Islet precursor cell (in vitro differentiated cells): ENCODE measurements at regions not wholly inside any gene's neighbourhood (a gene's known extent, or its start where the extent isn't known, plus 50 kb on each side); places are given as distances from the start of the nearest gene placed in this dataset.

Experiments used
- DNase-seq: peaks from one replicate; pipeline ENCODE4 v3.0.0-alpha.2; 2018

DNA sequence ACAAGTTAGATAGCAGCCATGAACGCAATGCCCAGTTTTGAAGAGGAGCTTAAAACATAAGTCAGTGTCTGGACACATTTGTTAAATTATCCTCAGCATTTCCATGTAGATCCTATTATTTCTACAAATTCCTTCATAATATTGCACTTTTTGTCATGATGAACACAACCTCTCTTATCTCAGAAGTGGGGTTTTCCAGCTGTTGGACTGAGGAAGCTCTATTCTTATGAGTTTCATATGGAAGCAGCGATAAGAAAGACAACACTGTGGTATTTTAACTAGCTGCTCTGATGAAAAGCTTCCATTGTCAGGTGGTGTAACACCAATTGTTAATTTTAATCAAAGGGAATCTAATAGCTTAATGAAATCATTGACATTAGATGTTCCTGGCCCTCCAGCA lies 308.7 kb downstream of the GBA3 start:
- no peak for DNase-seq

DNA sequence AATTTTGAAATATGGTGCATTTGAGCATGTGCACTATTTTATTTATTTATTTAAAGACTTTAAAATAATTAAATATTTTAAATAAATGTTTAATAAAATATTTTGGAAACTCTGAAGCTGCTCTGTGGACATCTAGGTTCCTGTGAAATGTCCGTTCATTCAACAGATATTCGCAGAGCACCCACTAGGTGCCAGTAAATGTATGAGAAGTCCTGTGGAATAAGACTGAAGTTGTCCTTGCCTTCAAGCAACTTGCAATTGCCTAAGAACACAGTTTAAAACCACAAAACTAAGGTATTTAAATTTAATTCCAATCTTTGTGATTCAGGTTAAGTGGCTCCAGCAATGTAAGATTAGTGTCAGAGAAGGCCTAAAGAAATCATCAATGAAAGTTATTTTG lies 306.7 kb downstream of the GBA3 start:
- no peak for DNase-seq

DNA sequence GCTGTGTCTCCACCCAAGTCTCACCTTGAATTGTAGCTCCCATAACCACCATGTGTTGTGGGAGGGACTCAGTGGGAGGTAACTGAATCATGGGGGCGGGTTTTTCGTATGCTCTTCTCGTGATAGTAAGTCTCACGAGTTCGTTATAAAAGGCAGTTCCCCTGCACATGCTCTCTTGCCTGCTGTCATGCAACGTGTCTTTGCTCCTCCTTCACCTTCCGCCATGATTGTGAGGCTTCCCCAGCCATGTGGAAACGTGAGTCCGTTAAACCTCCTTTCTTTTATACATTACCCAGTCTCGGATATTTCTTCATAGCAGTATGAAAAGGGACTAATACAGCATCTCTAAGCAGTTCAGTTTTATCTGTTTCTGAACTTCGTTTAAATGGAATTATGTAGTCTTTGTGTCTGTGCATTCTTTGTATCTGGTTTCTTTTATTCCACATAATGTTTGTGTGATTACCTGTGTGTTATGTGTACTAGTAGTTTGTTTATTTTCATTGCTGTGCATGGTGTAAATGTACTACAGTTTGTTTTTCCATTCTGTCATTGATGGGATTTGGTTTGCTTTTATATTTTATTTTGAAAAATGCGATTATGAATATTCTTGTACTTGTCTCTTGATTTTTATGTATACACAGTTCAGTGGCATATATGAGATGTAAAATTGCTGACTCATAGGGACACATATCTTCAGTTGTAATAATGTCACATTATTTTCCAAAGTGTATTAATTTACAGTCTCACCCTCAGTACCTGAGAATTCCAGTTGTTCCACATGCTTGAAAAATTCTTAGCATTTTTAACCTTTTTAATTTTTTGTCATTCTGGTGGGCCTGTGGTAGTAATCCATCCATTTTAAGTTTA lies 304.9 kb downstream of the GBA3 start:
- DNase-seq: no peak

DNA sequence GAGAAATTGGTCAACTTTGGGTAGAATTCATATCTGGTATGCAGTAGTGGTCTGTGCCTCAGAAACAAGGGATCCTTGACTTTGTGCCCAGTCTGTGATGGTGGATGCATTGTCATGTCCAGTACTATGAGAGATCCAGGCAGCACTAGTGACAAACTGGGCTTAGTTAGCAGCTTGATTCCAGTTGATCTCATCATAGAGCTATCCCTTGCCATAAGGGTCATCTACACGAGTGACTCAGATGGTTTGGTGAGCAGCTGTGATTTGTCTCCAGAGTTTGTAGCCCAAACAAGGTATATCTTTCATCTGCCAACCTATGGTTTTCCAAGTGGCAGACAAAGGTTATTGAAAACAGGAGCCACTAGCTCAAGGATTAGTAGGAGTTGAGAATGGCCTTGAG lies 298.8 kb downstream of the GBA3 start:
- no peak for DNase-seq

DNA sequence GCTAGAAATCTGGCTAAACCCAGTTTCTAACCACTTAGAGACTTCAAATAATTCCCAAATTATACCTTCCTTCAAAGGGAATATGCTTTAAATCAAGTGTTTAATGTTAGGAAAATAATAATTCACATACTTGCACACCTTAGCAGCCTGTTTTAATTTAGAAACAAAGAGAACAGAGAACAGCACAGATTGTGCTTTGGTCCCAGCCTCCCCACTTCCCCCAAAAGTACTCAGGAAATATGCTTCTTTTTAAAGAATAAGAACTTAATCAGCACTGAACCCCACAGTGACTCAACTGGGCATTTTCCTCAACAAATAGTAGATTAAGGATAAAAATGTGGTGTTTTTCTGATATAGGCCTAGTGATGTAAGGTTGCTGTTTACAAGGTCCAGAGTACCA lies 295.8 kb downstream of the GBA3 start:
- no peak for DNase-seq

DNA sequence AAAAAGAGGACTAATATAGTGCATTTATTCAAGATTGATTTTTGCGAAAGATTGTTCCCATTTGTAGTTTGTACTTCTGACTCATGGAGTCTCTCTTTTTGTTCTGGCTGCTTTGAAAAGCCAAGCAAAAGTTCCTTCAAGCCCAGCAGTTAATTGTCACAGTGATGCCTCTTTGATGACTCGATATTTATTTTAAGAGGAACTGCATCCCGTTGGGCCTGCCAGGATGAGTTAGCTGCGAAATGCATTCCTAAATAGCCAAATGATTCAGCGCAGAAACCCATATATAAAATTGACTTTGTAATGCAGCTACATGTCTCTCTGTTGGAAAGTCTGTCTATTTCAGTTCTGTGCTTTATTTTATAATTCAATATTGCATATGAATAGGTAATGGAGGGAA lies 295.1 kb downstream of the GBA3 start:
- DNase-seq: no peak

DNA sequence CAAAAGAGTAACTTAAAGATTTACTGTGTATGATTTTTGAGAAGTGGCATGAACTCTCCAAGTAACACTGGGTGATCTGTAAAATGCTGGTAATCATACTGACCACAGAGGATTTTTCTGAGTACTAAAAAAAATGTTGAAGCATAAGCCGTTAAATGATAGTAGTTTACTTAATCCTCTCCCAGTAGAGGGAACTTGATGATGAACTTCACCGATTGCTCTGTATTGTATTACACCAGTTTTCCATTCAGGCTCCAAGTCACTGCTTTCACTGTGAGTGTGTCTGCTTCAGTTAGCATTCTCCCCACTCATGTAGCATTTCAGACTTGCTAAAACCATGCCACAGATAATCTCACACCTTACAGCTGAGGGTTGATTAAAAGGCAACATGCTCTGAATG lies 294.1 kb downstream of the GBA3 start:
- DNase-seq: no peak

DNA sequence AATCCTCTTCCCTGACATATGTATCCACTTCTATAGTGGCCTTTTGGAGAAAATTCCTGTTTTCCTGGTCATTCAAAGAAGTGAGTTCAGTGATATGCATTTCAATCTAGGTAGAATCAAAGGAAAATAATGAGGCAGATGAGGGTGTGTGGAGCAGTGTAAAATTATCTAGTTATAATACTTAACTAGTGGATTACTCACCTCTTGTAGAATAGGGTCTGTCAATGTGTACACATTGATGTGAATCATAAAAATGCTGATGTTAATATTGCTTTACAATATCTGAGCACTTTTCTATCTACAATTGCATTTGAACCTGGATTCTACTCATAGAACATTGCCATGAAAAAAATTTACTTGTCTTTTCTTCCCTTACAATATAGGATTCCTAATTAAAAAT lies 293.5 kb downstream of the GBA3 start:
- DNase-seq: no peak

DNA sequence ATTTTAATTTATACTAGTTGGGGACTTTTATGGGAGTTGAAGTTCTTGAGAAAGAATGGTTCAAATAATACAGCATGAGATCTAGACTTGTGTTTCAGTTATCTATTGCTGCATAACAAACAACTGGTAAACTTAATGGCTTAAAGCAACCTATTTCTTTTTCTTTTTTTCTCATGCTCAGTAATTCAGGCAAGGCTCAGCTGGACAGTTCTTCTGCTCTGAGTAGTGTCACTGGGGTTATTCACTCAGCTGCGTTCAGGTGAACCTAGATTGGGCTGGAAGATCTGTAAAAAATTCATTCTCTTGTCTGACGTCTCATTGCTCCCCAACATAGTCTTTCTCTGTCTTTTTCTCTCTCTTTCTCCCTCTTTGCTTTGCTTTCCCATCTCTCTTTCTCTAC lies 291.7 kb downstream of the GBA3 start:
- DNase-seq: no peak

DNA sequence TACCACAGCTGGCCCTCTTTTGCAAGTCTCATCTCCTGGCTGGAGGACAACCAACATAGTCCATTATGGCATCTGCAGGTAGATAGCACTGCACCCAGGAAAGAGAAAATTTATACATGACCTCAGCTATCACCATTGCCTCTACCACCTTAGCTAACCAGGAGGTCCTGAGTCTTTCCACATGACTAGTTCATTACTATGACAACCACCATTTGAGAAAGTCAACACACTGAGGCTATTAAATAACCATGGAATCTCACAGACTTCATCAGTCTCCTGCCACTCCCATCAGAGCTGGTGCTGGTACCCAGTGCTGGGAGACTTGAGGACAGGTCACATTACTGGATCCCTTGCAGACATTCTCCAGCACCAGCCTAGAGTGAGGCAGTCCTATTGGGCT lies 285.9 kb downstream of the GBA3 start:
- no peak for DNase-seq

DNA sequence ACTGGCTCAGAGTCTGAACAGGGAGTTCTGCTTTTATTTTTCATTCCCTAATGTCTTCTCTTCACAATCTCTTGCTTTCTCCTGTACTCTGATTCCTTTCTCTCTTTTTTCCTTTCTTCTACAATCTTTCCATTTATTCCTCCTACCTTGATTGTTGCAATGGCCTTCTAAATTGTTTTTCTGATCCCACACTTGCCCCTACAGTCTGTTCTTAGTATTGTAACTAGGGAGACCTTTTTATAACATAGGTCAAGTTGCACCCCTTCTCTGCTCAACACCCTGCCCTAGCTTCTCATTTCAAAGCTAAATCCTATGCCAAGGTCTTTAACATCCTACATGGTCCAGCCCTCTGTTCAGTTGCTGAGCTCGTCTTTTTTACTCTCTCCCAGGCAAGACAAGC lies 277.9 kb downstream of the GBA3 start:
- no peak for DNase-seq

DNA sequence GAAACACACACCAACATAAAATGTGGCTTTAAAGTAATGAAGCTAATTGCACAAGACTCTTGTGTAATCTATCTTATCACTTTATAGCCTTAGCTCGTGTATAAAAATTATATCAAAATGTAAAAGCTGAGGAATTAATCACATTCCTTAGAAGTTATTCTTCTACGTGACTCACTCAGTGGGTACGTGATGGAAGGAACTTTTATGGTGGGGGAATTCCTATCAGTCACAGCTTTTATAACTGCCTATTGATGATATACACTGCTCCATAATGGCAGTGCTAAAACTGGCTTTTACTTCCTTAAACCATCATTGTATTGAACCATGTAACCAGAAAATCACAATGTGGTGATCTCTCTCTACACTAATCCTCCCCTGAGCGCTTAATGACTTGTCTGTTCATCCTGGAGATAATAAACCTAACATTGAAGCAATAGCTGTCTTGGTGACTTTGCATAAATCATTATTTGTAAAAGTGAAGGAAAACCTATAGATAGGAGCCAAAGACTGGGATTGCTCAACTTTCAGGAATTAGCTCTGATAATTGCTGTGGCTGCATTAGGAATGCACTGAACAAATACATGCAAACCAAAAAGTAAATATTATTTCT lies 276.7 kb downstream of the GBA3 start:
- no peak for DNase-seq

DNA sequence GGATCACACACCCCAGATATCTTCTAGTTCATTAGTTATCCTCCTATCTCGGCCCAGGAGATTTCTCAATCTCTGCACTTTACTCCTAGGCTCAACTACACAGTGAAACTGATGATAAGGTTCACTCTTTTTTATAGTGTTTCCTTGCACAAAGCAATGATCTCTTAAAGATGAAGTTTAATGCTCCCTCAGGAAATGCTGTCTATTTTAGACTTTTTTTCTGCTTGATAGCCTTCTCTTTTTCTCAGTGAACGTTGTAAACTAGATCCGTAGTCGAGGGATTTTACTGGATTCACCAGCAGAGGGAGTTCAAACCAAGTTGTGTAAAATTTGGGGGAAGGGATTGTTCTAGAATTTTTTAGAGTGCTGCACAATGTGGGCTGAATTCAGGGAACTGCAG lies 269.6 kb downstream of the GBA3 start:
- DNase-seq: no peak

DNA sequence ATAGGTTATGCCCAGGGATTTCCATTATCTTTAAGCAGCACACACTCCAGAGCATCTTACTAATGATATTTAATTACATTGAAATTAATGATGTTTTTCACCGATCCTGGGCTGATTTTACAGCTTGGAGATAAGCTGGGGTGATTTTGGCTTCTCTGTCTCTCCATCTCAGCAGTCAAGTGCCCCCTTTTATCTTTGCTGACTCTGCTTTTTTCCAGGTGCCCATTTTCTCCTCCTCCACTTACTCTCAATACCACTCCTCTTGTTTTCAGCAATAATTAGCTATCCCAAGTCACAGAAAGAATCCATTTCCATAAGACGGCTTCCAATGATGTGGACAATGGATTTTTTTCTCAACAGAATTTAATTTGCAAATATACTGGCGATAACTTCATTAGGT lies 266.7 kb downstream of the GBA3 start:
- no peak for DNase-seq

DNA sequence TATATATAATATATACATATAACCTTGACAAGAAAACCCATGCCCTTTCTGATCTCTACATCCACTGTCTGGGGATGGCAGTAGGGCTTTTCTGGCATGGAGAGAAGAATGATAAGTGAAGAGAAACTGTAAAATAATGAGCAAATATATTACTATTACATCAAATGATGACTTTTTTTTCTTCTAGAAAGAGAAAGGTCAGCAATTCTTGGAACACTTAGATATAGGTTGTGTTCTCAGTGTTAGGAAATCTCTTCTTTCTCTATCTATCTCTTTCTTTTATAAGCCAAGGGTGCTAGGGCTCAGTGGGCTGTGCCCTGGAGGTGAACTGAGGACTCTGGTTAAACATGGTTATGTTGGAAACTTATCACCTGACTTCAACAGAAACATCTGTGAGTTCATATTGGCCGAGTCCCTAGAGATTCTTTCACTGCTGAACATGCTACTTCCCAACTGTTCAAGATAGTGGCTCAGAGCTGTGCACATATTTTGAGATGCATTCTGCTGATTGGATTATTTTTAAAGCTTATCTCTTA lies 265.1 kb downstream of the GBA3 start:
- no peak for DNase-seq

DNA sequence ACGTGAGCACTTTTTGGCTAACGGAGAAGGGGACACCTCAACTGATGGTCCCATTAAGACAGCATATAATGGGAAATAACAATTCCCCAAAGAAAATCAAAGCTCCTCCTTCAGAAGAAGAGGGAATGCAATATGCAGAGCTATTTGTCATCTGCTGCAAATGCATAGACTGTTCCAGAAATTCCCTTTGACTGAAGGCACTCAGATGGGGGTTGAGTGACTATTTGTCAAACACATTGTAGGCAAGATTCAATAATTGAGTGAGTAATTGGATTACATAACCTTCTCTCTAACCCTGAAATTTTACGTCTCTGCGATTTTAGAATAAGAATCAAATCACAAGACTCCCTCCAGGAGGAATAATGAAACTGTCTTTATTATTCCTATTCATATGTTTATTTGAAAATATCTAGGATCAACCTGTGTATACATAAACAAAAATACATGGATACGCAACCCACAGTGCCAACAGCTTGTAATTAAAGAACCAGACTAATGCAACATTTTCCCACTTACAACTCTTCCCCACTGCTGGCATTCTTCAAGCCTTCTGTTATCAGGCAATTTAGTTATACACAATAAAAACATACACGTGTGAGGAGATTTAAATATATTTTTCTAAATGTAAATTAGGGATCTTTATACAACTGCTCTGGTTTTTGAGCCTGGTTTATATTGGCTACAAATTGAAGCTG lies 256.6 kb downstream of the GBA3 start:
- no peak for DNase-seq

DNA sequence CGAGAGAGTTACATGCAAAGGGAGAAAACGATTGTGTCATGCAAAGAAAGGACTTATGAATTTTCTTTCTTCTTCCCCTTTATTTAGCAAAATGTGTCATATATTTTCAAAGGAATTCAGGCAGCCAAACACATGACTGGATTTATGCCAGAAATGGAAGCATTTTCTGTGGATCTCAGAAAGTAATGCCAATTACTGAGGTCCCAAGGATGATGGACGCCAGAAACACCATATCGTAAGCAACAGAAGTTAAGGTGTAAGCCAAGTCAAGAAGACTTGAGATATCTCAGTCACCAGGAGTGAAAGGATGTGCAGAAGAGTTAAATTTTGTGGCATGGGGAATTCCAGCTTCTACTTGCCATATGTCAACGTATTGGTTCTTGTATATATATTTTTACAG lies 255.1 kb downstream of the GBA3 start:
- DNase-seq: no peak

DNA sequence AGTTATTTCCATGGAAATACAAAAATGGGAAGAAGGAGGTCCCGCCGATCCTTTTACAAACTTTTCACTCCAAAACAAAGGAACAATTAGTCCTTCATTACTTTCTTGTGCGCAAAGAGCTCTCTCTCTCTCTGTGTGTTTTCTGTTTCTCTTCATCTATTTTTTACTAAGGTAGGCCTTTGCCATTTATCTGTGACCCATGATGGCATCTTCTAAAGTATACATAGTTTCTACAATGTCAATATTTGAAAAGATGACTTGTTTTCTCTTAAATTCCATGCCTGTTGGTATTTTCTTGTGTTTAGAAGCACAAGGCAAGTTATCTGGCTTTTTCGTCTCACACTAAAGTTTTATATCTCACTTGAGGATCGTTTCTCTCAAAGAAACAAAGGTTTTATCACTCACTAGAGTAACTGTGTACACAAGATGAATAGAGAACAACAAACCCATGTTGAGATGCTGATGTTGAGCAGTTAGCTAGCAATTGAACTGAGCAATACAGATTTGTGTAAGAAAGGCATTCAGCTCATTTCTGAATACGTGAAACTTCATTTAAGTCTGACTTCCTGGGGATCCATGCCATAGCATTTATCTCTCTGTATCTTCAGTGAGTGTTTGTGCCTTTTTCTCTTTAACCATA lies 250.3 kb downstream of the GBA3 start:
- DNase-seq: no peak

DNA sequence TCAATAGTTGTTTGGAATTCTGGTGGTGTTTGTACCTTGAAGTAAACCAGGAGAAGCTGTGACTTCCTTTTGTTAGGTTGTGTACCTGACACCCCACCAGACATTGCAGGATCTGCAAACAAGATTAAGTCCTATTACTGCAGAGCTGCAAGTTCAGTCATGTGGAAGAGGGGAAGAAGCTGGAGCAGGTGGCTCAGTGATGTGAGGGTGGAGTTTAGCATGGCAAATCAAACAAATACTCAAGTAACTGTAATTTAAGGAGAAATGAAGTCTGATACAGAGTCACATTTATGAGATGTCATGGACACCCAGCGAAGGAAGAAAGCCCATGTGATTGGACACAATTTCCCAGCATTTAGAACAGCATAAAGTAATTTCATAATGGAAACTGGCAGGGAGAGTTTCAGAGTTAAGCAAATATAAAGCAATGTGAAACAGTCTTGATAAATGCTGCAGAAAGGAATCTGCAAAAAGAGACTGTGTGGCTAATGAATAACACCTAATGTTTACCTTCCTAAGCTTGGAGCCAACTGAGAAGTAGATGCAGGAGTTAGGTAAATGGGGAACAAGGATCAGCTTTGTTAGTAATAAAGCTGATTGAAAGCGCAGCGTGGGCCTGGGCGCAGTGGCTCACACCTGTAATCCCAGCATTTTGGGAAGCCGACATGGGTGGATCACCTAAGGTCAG lies 249.1 kb downstream of the GBA3 start:
- no peak for DNase-seq

DNA sequence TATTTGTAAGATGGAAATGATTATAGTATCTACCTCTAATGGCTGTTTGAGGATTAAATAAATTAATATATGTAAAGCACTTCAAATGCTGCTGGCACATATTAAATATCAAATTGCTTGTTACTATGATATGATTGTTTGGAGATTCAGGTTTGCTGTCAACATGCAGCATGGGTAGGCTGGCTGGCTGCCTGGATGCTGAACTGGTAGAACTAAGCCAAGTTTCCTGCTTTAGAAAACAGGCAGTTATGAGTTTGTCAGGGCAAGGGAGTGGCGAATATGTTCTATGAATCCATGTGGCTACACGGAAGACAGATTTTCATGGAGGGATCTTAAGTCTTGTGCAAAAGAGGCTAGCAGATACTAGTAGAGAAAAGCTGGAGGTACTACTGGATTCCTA lies 239.6 kb downstream of the GBA3 start:
- DNase-seq: no peak

DNA sequence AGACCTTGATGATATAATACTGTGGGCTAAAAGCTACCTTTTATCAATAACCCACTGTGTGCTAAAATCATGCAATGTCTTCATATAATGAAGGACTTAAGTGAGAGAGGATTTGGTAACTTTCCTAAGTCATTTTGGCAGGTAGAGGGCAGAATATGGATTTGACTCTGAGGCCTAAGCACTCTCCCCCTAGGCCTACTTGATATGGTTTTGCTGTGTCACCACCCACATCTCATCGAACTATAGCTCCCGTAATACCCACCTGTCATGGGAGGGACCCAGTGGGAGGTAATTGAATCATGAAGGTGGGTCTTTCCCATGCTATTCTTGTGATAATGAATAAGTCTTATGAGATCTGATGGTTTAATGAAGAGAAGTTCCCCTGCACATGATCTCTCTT lies 229.7 kb downstream of the GBA3 start:
- DNase-seq: no peak

DNA sequence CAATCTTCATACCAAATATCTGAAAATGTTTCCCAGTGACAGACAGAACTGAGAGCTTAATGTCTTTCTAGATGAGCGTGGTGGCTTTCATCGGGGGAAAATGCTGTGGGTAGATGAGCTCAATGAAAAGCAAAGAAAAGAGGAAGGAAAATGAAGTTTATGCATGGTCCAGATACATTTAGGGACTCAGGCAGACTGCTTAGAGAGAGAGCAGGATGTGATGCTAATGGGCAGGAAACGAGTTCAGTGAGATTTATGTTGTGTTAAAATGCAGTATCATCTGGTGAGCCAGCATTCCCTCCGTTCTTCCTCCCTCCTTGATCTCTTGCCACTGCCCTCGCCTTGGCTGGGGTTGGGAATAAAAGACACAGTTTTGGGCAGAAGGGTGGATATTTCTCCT lies 229.2 kb downstream of the GBA3 start:
- no peak for DNase-seq

DNA sequence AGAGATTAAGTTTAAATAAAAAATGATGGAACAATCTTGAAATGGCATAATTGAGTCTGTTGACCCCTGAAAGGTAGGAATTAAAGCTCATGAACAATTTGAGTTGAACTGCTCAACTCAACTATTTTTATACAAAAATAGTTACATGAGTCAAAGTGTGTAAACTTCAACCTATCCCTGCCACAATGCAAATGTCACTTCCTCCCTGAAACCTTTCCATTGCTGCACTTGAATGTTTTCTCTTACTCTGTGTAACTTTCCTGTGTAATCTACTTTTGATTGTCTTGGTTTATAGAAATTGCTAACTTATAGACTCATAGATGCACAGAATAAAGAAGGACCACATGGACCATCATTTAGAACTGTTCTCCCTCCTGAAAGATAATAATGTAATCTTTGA lies 218.5 kb downstream of the GBA3 start:
- no peak for DNase-seq
